ENCODE measurements at regions not wholly inside any gene's neighbourhood (a gene's known extent, or its start where the extent isn't known, plus 50 kb on each side); places are given as distances from the start of the nearest gene placed in this dataset.
"Not testable (repeated sequence)": the region's sequence is repeated elsewhere in the genome, so short reads cannot be mapped to it uniquely, and the experiment has no call there.

- DNase-seq (ENCODE audit: missing footprints) (no peak), ATAC-seq (no peak)
- intact Hi-C loops (cut with DNase I), result loop anchor here (10.0 kb wide), 1 partner anchor 537 kb away; no protein-coding TSS in a partner anchor
These were observed 466.9 kb downstream of the MID1IP1 start for GRCh38 chrX:39268207-39268606.

- intact Hi-C loops (cut with DNase I), result no loop called here
- no peak for ATAC-seq
These were observed 474.3 kb downstream of the MID1IP1 start for GRCh38 chrX:39275500-39276068.

GRCh38 chrX:39277685-39278390 lies 476.6 kb downstream of the MID1IP1 start:
- ATAC-seq; DNase-seq (ENCODE audit: missing footprints); intact Hi-C loops (cut with DNase I): not testable (repeated sequence)

More at GRCh38 chrX:39275500-39276068, 474.3 kb downstream of the MID1IP1 start:
- DNase-seq (ENCODE audit: missing footprints), result no peak

GRCh38 chrX:39283239-39283638 lies 482.0 kb downstream of the MID1IP1 start:
- intact Hi-C loops (cut with DNase I), result no loop called here
- ATAC-seq (no peak), DNase-seq (ENCODE audit: missing footprints) (no peak)

GRCh38 chrX:39288592-39288991 lies 487.3 kb downstream of the MID1IP1 start:
- no peak for DNase-seq (ENCODE audit: missing footprints)
- no peak for ATAC-seq

GRCh38 chrX:39289827-39290226 lies 488.6 kb downstream of the MID1IP1 start:
- intact Hi-C loops (cut with DNase I), result no loop called here
- DNase-seq (ENCODE audit: missing footprints), result no peak
- ATAC-seq, result no peak

More at GRCh38 chrX:39288592-39288991, 487.3 kb downstream of the MID1IP1 start:
- intact Hi-C loops (cut with DNase I), result no loop called here

- intact Hi-C loops (cut with DNase I), result no loop called here
- ATAC-seq, result no peak
- DNase-seq (ENCODE audit: missing footprints), result no peak
These were observed 491.9 kb downstream of the MID1IP1 start for GRCh38 chrX:39293203-39293602.

GRCh38 chrX:39296472-39296871 lies 495.2 kb downstream of the MID1IP1 start:
- intact Hi-C loops (cut with DNase I), result no loop called here
- DNase-seq (ENCODE audit: missing footprints) (no peak), ATAC-seq (no peak)

- intact Hi-C loops (cut with DNase I), result no loop called here
- no peak for ATAC-seq
- DNase-seq (ENCODE audit: missing footprints), result no peak
These were observed 497.6 kb downstream of the MID1IP1 start for GRCh38 chrX:39298821-39299220.

GRCh38 chrX:39299615-39300014 lies 498.4 kb downstream of the MID1IP1 start:
- intact Hi-C loops (cut with DNase I), result no loop called here
- ATAC-seq, result no peak
- no peak for DNase-seq (ENCODE audit: missing footprints)

- ATAC-seq, result no peak
- intact Hi-C loops (cut with DNase I), result no loop called here
- DNase-seq (ENCODE audit: missing footprints), result no peak
These were observed 499.8 kb downstream of the MID1IP1 start for GRCh38 chrX:39301036-39301435.

- DNase-seq (ENCODE audit: missing footprints) (no peak), ATAC-seq (no peak)
- intact Hi-C loops (cut with DNase I), result no loop called here
These were observed 501.6 kb downstream of the MID1IP1 start for GRCh38 chrX:39302838-39303237.

GRCh38 chrX:39304746-39305145 lies 503.5 kb downstream of the MID1IP1 start:
- no peak for ATAC-seq
- no peak for DNase-seq (ENCODE audit: missing footprints)
- intact Hi-C loops (cut with DNase I), result no loop called here

GRCh38 chrX:39307488-39307887 lies 506.2 kb downstream of the MID1IP1 start:
- intact Hi-C loops (cut with DNase I), result no loop called here
- DNase-seq (ENCODE audit: missing footprints) (no peak), ATAC-seq (no peak)

- ATAC-seq, result no peak
- DNase-seq (ENCODE audit: missing footprints), result no peak
- intact Hi-C loops (cut with DNase I), result no loop called here
These were observed 506.9 kb downstream of the MID1IP1 start for GRCh38 chrX:39308126-39308525.

- ATAC-seq, result peak; percentile 52
These were observed 507.9 kb downstream of the MID1IP1 start for GRCh38 chrX:39309018-39309635.

GRCh38 chrX:39309721-39310152 lies 508.5 kb downstream of the MID1IP1 start:
- intact Hi-C loops (cut with DNase I), result no loop called here
- ATAC-seq, result peak; percentile 59

More at GRCh38 chrX:39309018-39309635, 507.9 kb downstream of the MID1IP1 start:
- DNase-seq (ENCODE audit: missing footprints), result no peak
- intact Hi-C loops (cut with DNase I), result no loop called here

GRCh38 chrX:39310891-39311290 lies 509.6 kb downstream of the MID1IP1 start:
- DNase-seq (ENCODE audit: missing footprints) (no peak), ATAC-seq (no peak)
- intact Hi-C loops (cut with DNase I), result no loop called here

More at GRCh38 chrX:39309721-39310152, 508.5 kb downstream of the MID1IP1 start:
- no peak for DNase-seq (ENCODE audit: missing footprints)

GRCh38 chrX:39311646-39312045 lies 510.4 kb downstream of the MID1IP1 start:
- DNase-seq (ENCODE audit: missing footprints) (no peak), ATAC-seq (no peak)
- intact Hi-C loops (cut with DNase I), result no loop called here

GRCh38 chrX:39313146-39313545 lies 511.9 kb downstream of the MID1IP1 start:
- ATAC-seq (no peak), DNase-seq (ENCODE audit: missing footprints) (no peak)
- intact Hi-C loops (cut with DNase I), result no loop called here
